Calu3 (cell line): ENCODE measurements at regions not wholly inside any gene's neighbourhood (a gene's known extent, or its start where the extent isn't known, plus 50 kb on each side); places are given as distances from the start of the nearest gene placed in this dataset.

Experiments used
- BruUV-seq: library from RNA; stranded (reverse); fragments of 400-500 nt; replicated peaks from 2 replicates; lab custom pipeline; 2021; lab: Mats Ljungman, UMichigan
- CTCF ChIA-PET: fragments of 300-600 bp; sonication (Branson Sonifier 250); formaldehyde crosslinking; loops from one replicate; lab custom pipeline; 2022; ENCODE audit warnings: antibody characterized with exemption; lab: Charles Lee
- DNase-seq: peaks from one replicate; pipeline ENCODE4 v3.0.0; 2022
- H3K27ac Mint-ChIP-seq: one replicate; pipeline ENCODE4 v1.8.0; 2022; ENCODE audit warnings: mixed read lengths; ENCODE audit not compliant: unreplicated experiment
- H3K27me3 Mint-ChIP-seq: one replicate; pipeline ENCODE4 v1.8.0; 2022; ENCODE audit warnings: mixed read lengths; ENCODE audit not compliant: unreplicated experiment
- H3K36me3 Mint-ChIP-seq: one replicate; pipeline ENCODE4 v1.8.0; 2022; ENCODE audit warnings: mild to moderate bottlenecking, moderate library complexity, mixed read lengths; ENCODE audit not compliant: insufficient read depth, unreplicated experiment
- H3K4me1 Mint-ChIP-seq: one replicate; pipeline ENCODE4 v1.8.0; 2022; ENCODE audit warnings: mild to moderate bottlenecking, low read depth, mixed read lengths; ENCODE audit not compliant: unreplicated experiment
- H3K4me3 Mint-ChIP-seq: one replicate; pipeline ENCODE4 v1.8.0; 2022; ENCODE audit warnings: mild to moderate bottlenecking, low read depth, moderate library complexity, mixed read lengths; ENCODE audit not compliant: unreplicated experiment
- H3K9me3 Mint-ChIP-seq: one replicate; pipeline ENCODE4 v1.8.0; 2022; ENCODE audit warnings: low read depth, mixed read lengths; ENCODE audit not compliant: unreplicated experiment
- CTCF ChIP-seq: fragments of 200-600 bp; IDR thresholded peaks from one replicate; pipeline ENCODE4 v1.8.0; 2022; ENCODE audit warnings: antibody characterized with exemption; ENCODE audit not compliant: unreplicated experiment
- intact Hi-C: fragments of 100-400 bp; cut with micrococcal nuclease; formaldehyde crosslinking; loops from one replicate; pipeline ENCODE4 v1.10.0; 2022; ENCODE audit not compliant: unreplicated experiment

DNA sequence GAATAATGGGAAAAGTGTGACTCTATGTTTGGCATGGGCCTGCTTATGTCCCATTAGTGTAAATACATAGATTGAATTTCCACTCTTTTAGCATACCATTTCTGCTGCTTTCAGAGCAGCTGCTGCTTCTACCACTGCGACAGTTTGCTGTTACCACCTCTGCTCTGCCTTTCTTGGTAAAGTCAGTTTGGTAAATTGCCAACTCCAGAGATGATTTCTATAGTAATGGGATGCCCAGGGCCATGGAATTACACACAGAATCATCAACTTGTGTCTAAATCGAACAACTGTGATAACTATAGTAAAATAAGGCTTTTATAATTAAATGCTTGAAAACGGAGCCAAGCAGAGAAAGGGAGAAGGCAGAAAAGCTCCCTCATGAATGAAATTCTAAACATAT lies 168.4 kb upstream of the VEPH1 start:
- no TSS peak for BruUV-seq
- H3K27ac Mint-ChIP-seq, result no peak overlapping the region
- no peak for TF ChIP-seq CTCF
- intact Hi-C loops, result no loop called here
- H3K9me3 Mint-ChIP-seq, result no peaks in the 10 kb centered on the region
- DNase-seq, result no peak
- H3K4me3 Mint-ChIP-seq, result no peak overlapping the region
- CTCF ChIA-PET, result no interaction called here
- H3K27me3 Mint-ChIP-seq, result peaks cover 24% of the 10 kb centered on the region
- no peaks in the 10 kb centered on the region for H3K4me1 Mint-ChIP-seq
- H3K36me3 Mint-ChIP-seq, result no peaks in the 10 kb centered on the region

- no TSS peak for BruUV-seq
- CTCF ChIA-PET, result no interaction called here
- Mint-ChIP-seq H3K4me1 (no peaks in the 10 kb centered on the region), H3K27ac (no peak overlapping the region), H3K36me3 (no peaks in the 10 kb centered on the region), H3K9me3 (no peaks in the 10 kb centered on the region), H3K4me3 (no peak overlapping the region), H3K27me3 (peaks cover 41% of the 10 kb centered on the region)
- intact Hi-C loops, result no loop called here
- TF ChIP-seq CTCF, result no peak
- no peak for DNase-seq
Measured at GRCh38 chr3:157669416-157669815, 166.2 kb upstream of the VEPH1 start.

- Mint-ChIP-seq H3K36me3 (no peaks in the 10 kb centered on the region), H3K9me3 (no peaks in the 10 kb centered on the region), H3K4me3 (no peak overlapping the region), H3K27ac (no peak overlapping the region), H3K27me3 (peaks cover 54% of the 10 kb centered on the region), H3K4me1 (no peaks in the 10 kb centered on the region)
- intact Hi-C loops, result no loop called here
- no peak for TF ChIP-seq CTCF
- DNase-seq, result no peak
- no TSS peak for BruUV-seq
- CTCF ChIA-PET, result interaction anchor here (0.5 kb wide), 1 partner anchor 1852 kb away, joined by 4 read pairs; no protein-coding TSS in a partner anchor
Measured at GRCh38 chr3:157667493-157667892, 164.3 kb upstream of the VEPH1 start.

GRCh38 chr3:157662171-157662570 lies 159.0 kb upstream of the VEPH1 start:
- DNase-seq, result no peak
- no TSS peak for BruUV-seq
- intact Hi-C loops, result no loop called here
- no peak overlapping the region for H3K27ac Mint-ChIP-seq
- H3K4me1 Mint-ChIP-seq, result no peaks in the 10 kb centered on the region
- H3K4me3 Mint-ChIP-seq, result no peak overlapping the region
- no peaks in the 10 kb centered on the region for H3K9me3 Mint-ChIP-seq
- CTCF ChIA-PET, result no interaction called here
- TF ChIP-seq CTCF, result no peak
- H3K27me3 Mint-ChIP-seq, result peaks cover 70% of the 10 kb centered on the region
- no peaks in the 10 kb centered on the region for H3K36me3 Mint-ChIP-seq
